ENCODE measurements at regions not wholly inside any gene's neighbourhood (a gene's known extent, or its start where the extent isn't known, plus 50 kb on each side); places are given as distances from the start of the nearest gene placed in this dataset.

- TF ChIP-seq CTCF (IDR thresholded peaks at IDR 0.05) (no peak), POLR2AphosphoS5 (IDR thresholded peaks at IDR 0.05) (no peak), POLR2A (IDR thresholded peaks at IDR 0.05) (no peak), EP300 (IDR thresholded peaks at IDR 0.05) (no peak)
Observed at GRCh38 chr7:118995350-118995749, 770.8 kb downstream of the ANKRD7 start.
